ENCODE measurements at regions not wholly inside any gene's neighbourhood (a gene's known extent, or its start where the extent isn't known, plus 50 kb on each side); places are given as distances from the start of the nearest gene placed in this dataset.

GRCh38 chr12:66733321-66733720 is 54.4 kb upstream of the GRIP1 start:
- no peak overlapping the region for H2BK20ac ChIP-seq (ENCODE audit: low read depth, low read length, poor library complexity, severe bottlenecking)
- no CpG with 5 or more reads among the region's 1 CpG for WGBS (ENCODE audit: extremely low coverage, insufficient read length, low lambda C conversion rate)
- peaks cover 0 to 3% (median 3%) of the 10 kb centered on the region in 3 experiments; a peak in 2 of 7 replicates for H3K36me3 Mint-ChIP-seq (ENCODE audit: insufficient read depth in 1 of 3, low read depth in 3 of 3)
- DNase-seq, result no peak
- peaks cover 0 to 4% of the 10 kb centered on the region in 2 experiments; a peak in 1 of 5 replicates for H3K9me3 Mint-ChIP-seq
- H3T11ph ChIP-seq (ENCODE audit: low read length), result no peak overlapping the region
- H3K79me2 ChIP-seq (ENCODE audit: insufficient read depth, low read length), result no peaks in the 10 kb centered on the region
- H3K9me3 ChIP-seq (ENCODE audit: control insufficient read depth, low read depth, low read length), result no peaks in the 10 kb centered on the region
- H4K20me1 ChIP-seq (ENCODE audit: control insufficient read depth, insufficient read depth, insufficient read length), result no peaks in the 10 kb centered on the region
- no peak overlapping the region for H3K56ac ChIP-seq (ENCODE audit: insufficient read length, low read depth, low read length)
- H3K9ac ChIP-seq (ENCODE audit: extremely low read depth, insufficient read length, low read length), result no peak overlapping the region
- H3K14ac ChIP-seq (ENCODE audit: insufficient read depth, low read length), result no peak overlapping the region
- no peak overlapping the region for H2BK15ac ChIP-seq (ENCODE audit: low read depth, low read length)
- no peak overlapping the region for H3K18ac ChIP-seq (ENCODE audit: insufficient read length, low read depth, low read length)
- H2BK12ac ChIP-seq (ENCODE audit: insufficient read length, low read depth, low read length), result no peak overlapping the region
- no peak overlapping the region for H2AFZ ChIP-seq (ENCODE audit: low read length)
- no peak overlapping the region for H3K4ac ChIP-seq (ENCODE audit: low read depth, low read length)
- H3K23ac ChIP-seq (ENCODE audit: insufficient read length, low read depth, low read length), result no peak overlapping the region
- H3K4me2 ChIP-seq (ENCODE audit: insufficient read depth, insufficient read length, low read length), result no peak overlapping the region
- H3K27me3 Mint-ChIP-seq (ENCODE audit: low read depth), result no peaks in the 10 kb centered on the region
- no peaks in the 10 kb centered on the region for H3K79me1 ChIP-seq (ENCODE audit: insufficient read depth, low read depth, low read length, poor library complexity, severe bottlenecking)
- no peak overlapping the region for H2BK120ac ChIP-seq (ENCODE audit: low read depth, low read length, poor library complexity, severe bottlenecking)
- H3K4me3 Mint-ChIP-seq, result no peak overlapping the region
- H3K4me1 Mint-ChIP-seq, result peaks cover 11 to 23% of the 10 kb centered on the region in 2 experiments
- H2BK5ac ChIP-seq (ENCODE audit: insufficient read length, low read length), result no peak overlapping the region
- H3K27ac Mint-ChIP-seq, result peak overlapping the region in 2 of 3 experiments; percentile 44 to 65; a peak in 4 of 7 replicates
- H4K8ac ChIP-seq (replicated peaks; ENCODE audit: insufficient read length, low read depth, low read length), result no peak overlapping the region
- H4K91ac ChIP-seq (ENCODE audit: insufficient read length, low read depth, low read length), result no peak overlapping the region
- no peaks in the 10 kb centered on the region for H3K27me3 ChIP-seq (ENCODE audit: insufficient read depth, low read length)
- H4K5ac ChIP-seq (ENCODE audit: insufficient read length, low read depth, low read length), result no peak overlapping the region
- no peaks in the 10 kb centered on the region for H3K23me2 ChIP-seq (ENCODE audit: insufficient read length, low read depth, low read length, poor library complexity, severe bottlenecking)
- TF ChIP-seq CTCF (conservative IDR thresholded peaks at IDR 0.05), result no peak
- no peak overlapping the region for H3K27ac ChIP-seq (ENCODE audit: insufficient read length, low read depth, low read length)
- H3K4me1 ChIP-seq (ENCODE audit: insufficient read depth, low read length), result peaks cover 2% of the 10 kb centered on the region; the same call in 1 of the 2 replicates
- H2AK5ac ChIP-seq (ENCODE audit: insufficient read length, low read length), result no peak overlapping the region
